ENCODE measurements at regions not wholly inside any gene's neighbourhood (a gene's known extent, or its start where the extent isn't known, plus 50 kb on each side); places are given as distances from the start of the nearest gene placed in this dataset.
"Not testable (repeated sequence)": the region's sequence is repeated elsewhere in the genome, so short reads cannot be mapped to it uniquely, and the experiment has no call there.

GRCh38 chr7:34337163-34337562, 320.9 kb upstream of the NPSR1 start:
- no peak for DNase-seq

GRCh38 chr7:34338961-34339526, 319.0 kb upstream of the NPSR1 start:
- DNase-seq = no peak

DNA sequence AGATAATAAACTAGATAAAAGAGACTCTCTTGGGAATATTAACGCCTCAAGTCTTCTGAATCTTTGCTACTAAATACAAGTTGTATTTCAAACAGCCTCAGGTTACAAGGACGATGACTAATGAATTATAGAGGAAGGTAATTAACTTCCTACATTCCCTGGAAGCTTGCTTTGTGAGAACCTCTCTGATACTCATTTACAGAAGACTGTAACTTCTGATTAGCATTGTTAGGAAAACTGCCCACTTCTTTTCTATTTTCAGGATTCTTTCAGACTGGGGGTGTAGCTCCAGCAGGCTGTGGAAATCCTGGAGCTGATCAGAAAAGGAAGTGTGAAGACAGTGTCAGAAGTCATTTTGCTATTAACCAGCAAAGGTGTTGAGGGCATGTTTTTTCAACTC, 316.7 kb upstream of the NPSR1 start:
- no peak for DNase-seq

DNA sequence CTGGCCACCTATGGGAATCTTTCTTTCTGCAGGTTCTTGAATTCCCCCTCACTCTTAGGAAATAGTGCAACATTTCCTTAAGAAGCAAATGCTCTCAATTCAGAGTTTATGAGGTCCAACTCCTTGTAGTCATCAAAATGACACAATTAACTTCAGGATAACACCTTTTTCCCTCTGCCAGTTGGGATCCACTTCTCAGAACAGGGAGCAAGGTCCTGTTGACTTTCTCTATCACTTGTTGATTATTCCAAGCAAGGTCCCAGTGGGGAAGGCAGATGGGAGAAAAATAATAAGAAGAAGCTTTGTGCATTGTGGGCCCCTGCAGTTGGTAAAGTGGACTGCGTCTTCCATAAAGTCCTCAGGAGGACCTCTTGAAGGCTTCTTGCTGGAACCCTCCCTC, 315.6 kb upstream of the NPSR1 start:
- DNase-seq = no peak

DNA sequence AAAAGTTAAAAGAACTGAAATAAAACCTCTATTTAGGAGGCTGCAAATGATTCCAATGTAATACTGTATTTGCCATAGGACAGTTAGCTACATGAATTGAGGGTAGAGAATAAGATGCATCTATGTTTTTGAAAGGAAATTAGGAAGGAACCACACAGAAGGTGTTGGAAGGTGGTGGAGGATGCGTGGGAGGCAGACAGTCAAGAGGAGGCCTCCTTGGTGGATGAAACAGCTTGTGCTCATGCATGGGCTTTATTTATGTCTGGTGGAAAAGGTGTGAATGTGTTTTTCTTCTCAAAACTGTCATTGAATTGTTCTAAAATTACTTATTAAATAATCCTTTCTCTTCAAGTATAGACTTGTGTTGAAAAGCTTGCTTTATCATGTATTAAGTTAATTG, 314.4 kb upstream of the NPSR1 start:
- no peak for DNase-seq

DNA sequence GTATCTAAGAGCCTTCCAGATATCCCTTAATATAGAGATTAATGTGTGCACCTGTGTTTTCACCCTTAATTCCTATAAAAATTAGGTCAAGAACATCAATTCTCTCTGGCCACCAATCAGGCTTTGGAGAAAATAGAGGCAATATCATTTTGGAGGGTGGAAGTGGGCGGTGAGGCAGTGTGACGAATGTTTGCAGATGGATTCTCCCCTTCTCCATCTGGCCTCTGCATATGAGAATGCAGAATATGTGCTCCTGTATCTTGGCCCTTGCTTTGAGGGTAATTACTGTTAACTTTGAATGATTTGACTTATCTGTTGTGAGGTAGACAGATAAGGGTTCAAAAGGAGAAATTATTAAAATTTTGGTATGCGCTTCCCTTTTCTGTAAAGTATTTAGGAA, 304.0 kb upstream of the NPSR1 start:
- no peak for DNase-seq

DNA sequence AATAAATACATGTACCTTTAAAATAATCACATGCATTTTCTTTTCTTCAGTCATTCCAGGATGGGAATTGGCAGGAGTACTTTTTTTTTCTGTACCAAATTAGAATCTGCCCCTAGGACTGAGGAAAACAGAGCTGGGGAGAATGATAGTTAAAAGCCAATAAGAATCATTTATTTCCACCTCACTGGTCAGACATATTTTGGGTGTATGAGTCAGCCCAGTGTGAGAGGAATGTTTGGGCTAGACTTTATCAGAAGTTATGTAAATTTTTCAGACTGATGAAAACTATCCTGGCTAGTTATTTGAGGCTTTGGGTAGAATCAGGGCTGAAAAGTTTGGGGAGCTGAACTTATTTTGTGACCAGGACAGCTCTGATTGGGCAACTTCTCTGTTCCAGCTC, 303.1 kb upstream of the NPSR1 start:
- no peak for DNase-seq

DNA sequence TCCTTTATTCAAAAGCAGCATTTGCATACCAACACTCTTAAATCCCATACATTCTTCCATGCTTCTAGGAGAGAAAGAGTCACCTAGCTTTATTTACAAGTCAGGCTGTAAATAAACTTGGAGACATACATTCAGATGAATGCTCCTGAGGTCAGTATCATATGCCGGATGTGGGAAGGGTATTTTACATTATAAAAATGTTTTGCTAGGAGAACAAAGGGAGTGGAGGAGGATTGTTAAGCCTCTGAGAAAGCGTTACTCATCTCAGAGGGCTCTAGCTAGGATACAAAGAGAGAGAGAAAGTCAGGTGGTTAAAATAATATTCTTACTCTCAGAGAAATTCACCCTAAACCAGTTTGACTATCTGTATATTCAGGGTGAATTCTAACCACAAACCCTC, 300.9 kb upstream of the NPSR1 start:
- DNase-seq = no peak

DNA sequence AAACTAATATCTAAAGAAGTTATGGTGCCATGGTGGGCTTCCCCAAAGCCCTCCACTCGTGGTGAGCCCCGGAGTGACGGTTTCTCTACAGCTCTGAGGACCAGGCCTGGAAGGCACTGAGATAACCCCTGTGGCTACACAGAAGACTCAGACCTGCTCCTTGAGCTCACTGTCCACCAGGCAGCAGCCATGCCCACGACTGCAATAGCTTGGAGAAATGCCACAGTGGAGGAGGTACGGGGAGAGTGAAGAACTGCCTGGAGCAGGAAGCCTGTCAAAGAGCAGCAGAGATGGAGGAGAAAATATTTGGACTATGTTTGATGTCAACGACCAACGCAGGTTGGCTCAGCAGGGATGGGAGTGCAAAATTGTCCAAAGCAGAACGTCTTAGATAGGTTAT, 300.1 kb upstream of the NPSR1 start:
- DNase-seq = no peak

GRCh38 chr7:34358578-34358977, 299.4 kb upstream of the NPSR1 start:
- not testable (repeated sequence) for DNase-seq

DNA sequence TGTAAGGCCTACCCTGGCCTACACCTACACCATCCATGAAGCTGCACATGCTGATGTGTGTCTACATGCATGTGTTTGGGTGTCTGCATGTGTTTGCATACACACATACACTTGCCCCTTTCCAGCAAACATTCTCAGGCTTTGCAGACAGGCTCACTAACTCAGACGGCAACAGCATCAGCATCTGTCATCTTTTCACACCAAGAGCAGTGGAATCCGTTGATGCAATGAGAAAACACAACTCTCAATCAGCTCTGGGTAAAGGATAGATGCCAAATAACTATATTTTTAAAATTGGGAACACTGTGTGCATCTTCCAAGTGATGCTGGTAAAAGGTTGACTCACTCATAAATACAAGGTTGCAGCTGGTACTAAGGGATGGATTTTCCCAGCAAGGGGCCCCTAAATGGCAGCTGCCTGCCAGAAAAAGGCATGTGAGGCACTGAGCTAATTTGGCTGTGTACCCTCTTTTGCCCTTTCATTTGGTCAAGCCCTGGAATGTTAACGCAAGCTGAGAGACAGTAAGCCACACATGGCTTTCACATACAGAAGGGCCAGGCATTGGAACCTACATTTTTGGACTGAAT, 296.3 kb upstream of the NPSR1 start:
- DNase-seq = no peak

GRCh38 chr7:34362621-34363020, 295.4 kb upstream of the NPSR1 start:
- DNase-seq = no peak

DNA sequence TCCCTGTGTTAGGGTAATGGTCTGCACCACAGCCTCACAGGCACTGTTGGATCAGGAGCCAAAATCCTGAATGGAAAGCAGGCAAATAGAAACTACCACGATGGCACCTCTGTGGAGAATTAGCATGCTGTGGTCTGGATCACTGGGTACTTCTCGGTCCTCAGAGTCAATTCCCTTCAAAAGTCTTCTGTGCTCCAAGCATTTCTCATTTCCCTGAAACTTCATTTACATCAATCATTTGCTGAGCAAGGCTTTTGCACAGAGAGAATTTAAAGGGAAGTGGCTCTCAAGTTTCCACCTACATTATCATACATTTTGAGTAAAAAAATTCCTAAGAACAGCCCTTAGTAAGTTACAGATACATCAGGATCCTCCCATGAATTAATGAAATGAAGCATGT, 293.9 kb upstream of the NPSR1 start:
- no peak for DNase-seq

GRCh38 chr7:34365011-34365410, 293.0 kb upstream of the NPSR1 start:
- DNase-seq = no peak

GRCh38 chr7:34365611-34366010, 292.4 kb upstream of the NPSR1 start:
- no peak for DNase-seq

GRCh38 chr7:34371922-34372321, 286.1 kb upstream of the NPSR1 start:
- DNase-seq = no peak

- DNase-seq = no peak
Measured at GRCh38 chr7:34373940-34374339, 284.1 kb upstream of the NPSR1 start.

GRCh38 chr7:34382166-34382893, 275.7 kb upstream of the NPSR1 start:
- DNase-seq = no peak

DNA sequence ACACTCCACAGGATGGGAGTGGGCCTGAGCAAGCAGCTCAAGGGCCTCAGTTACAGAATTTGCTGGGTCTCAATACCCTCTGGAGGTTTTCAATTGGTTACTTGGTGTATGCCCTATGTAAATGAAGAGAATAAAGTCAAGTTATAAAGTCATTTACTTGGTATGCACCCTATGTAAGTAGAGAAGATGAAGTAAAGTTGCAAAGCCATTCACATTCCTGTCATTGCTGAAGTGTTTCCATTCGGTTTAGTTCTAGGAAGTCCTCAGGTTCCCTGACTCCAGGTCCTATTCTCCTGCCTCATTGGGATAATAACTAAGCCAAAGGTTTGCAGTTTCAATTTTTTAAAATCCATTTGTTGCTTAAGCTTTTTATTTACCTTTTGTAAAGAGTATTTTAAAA, 272.6 kb upstream of the NPSR1 start:
- no peak for DNase-seq

DNA sequence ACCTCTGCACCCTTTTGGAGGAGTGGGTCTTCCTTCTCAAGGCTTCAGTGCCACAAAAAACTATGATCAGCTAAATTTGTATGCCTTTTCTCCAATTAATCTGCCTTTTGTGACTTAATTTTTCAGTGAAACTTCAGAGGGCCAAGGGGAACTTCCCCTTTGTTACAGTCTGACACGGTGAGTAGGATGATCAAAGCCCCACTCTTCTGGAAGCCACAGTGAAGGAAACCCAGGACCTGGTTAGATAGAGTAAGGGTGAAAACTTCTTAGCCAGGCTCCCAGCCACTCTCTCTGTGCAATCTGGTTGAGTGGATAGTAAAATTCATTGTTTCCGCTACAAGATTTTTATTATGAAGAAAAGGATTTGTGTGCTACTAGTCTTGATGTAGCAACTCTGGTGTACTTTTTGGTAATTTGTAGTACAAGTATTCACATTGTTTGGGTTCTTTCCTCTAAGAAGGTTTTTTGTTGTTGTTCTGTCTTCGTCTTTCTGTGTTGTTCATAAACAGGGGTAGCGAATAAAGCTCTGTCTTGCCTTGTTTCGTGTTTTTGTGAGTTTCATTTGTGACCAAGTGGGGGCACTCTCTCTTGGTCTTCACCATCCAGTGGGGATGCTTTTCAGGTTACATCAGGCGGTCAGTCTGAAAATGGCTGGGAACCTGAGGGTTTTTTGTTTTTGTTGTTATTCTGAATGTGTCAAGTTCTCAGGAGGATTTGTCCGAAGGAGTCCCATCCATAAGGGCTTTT, 268.5 kb upstream of the NPSR1 start:
- no peak for DNase-seq

GRCh38 chr7:34390103-34390502, 267.9 kb upstream of the NPSR1 start:
- DNase-seq = no peak

GRCh38 chr7:34392972-34393371, 265.0 kb upstream of the NPSR1 start:
- no peak for DNase-seq

DNA sequence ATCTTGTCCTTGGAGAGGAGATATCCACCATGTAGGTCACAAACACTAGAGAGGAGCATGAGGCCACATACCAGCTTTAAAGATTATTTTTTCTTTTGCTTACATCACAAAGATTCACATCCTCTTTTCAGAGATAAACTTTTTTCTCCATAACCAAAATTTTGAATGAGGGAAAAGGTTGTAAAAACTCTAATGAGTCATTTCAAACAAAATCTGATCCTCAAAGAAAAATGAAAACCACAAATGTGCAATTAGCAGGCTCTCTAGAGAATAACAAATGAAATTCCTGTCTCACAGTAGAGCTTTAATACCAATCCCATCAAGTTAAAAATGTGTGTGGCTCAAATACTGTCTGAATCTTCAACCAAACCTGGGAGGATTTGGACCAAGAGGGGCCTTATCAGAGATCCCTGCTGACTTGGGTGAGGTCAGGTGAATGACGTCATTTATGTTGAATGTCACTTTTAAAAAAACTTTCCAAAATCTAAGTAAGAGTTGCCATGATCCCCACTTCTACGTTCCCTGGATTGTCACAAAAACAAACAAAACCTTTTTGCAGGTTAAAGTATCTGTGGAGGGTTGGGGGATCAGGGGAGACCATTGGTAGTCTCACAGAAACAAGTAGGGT, 261.5 kb upstream of the NPSR1 start:
- DNase-seq = no peak

- no peak for DNase-seq
Measured at GRCh38 chr7:34401776-34402175, 256.2 kb upstream of the NPSR1 start.
